GM12878 (cell line): ENCODE measurements at regions not wholly inside any gene's neighbourhood (a gene's known extent, or its start where the extent isn't known, plus 50 kb on each side); places are given as distances from the start of the nearest gene placed in this dataset.

ENCODE experiments used
- DPF2 ChIP-seq: fragments of 450-650 bp; IDR thresholded peaks from 2 replicates; pipeline ENCODE4 v1.6.1; 2017; ENCODE audit warnings: mild to moderate bottlenecking
- FOXM1 ChIP-seq: IDR thresholded peaks from 2 replicates; pipeline ENCODE4 v1.6.1; 2012; ENCODE audit warnings: low read depth, mild to moderate bottlenecking, inconsistent platforms, low read length, moderate library complexity
- POLR2A ChIP-seq: IDR thresholded peaks from 2 replicates; pipeline ENCODE4 v1.6.1; 2011; ENCODE audit warnings: low read depth, mild to moderate bottlenecking, low read length
- RAD21 ChIP-seq: IDR thresholded peaks from 2 replicates; pipeline ENCODE4 v1.6.1; 2011; ENCODE audit warnings: mild to moderate bottlenecking, low read depth, low read length, moderate library complexity; ENCODE audit not compliant: insufficient read depth
- SIN3A ChIP-seq: IDR thresholded peaks from 2 replicates; pipeline ENCODE4 v1.6.1; 2012; ENCODE audit warnings: low read depth, low read length, improper control_type of control experiment
- TF ChIP-seq, protein P1 (sequence below), 3 experiments: IDR thresholded peaks in 2 of 3; conservative IDR thresholded peaks in 1 of 3; 2 replicates each; pipeline ENCODE4 v1.5.1; 2011; ENCODE audit warnings: low read depth in 3 of 3, low read length in 3 of 3, mild to moderate bottlenecking in 3 of 3, control low read depth in 2 of 3, moderate library complexity in 2 of 3, inconsistent platforms in 1 of 3, mixed read lengths in 1 of 3; ENCODE audit not compliant: control insufficient read depth in 2 of 3, insufficient read depth in 1 of 3; ENCODE audit errors: extremely low read depth in 1 of 3
- TF ChIP-seq, protein P2 (sequence below): fragments of 450-650 bp; IDR thresholded peaks from 2 replicates; pipeline ENCODE4 v1.6.1; 2017; ENCODE audit warnings: antibody characterized with exemption, mild to moderate bottlenecking, moderate library complexity

DNA sequence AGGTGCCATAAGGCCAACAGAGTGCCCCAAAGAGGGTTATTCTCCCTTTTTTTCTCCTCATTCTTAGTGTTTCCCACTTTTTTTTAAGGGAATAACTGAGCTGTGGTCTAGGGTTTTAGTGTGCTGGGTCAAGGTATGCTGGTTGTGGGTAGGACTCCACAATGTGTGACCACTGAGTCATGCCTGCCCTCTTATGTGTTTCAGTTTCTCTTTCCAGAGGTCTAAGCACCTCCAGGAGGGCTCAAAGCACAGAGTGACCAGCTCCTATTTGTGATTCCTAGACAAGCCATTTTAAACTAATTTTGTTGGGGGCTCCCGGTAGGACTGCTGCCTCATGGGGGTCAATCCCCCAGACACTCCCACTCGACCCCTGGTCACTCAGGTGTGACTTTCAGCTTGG lies 80.5 kb upstream of the GC start:
- TF ChIP-seq, protein P1, sequence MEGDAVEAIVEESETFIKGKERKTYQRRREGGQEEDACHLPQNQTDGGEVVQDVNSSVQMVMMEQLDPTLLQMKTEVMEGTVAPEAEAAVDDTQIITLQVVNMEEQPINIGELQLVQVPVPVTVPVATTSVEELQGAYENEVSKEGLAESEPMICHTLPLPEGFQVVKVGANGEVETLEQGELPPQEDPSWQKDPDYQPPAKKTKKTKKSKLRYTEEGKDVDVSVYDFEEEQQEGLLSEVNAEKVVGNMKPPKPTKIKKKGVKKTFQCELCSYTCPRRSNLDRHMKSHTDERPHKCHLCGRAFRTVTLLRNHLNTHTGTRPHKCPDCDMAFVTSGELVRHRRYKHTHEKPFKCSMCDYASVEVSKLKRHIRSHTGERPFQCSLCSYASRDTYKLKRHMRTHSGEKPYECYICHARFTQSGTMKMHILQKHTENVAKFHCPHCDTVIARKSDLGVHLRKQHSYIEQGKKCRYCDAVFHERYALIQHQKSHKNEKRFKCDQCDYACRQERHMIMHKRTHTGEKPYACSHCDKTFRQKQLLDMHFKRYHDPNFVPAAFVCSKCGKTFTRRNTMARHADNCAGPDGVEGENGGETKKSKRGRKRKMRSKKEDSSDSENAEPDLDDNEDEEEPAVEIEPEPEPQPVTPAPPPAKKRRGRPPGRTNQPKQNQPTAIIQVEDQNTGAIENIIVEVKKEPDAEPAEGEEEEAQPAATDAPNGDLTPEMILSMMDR (IDR thresholded peaks at IDR 0.05 in 2 of 3, conservative IDR thresholded peaks at IDR 0.05 in 1 of 3; ENCODE audit: control insufficient read depth in 2 of 3, extremely low read depth in 1 of 3, insufficient read depth in 1 of 3, low read depth in 3 of 3, low read length in 3 of 3): no peak
- TF ChIP-seq DPF2 (no peak), RAD21 (no peak), SIN3A (no peak), POLR2A (no peak), FOXM1 (no peak)
- TF ChIP-seq, protein P2, sequence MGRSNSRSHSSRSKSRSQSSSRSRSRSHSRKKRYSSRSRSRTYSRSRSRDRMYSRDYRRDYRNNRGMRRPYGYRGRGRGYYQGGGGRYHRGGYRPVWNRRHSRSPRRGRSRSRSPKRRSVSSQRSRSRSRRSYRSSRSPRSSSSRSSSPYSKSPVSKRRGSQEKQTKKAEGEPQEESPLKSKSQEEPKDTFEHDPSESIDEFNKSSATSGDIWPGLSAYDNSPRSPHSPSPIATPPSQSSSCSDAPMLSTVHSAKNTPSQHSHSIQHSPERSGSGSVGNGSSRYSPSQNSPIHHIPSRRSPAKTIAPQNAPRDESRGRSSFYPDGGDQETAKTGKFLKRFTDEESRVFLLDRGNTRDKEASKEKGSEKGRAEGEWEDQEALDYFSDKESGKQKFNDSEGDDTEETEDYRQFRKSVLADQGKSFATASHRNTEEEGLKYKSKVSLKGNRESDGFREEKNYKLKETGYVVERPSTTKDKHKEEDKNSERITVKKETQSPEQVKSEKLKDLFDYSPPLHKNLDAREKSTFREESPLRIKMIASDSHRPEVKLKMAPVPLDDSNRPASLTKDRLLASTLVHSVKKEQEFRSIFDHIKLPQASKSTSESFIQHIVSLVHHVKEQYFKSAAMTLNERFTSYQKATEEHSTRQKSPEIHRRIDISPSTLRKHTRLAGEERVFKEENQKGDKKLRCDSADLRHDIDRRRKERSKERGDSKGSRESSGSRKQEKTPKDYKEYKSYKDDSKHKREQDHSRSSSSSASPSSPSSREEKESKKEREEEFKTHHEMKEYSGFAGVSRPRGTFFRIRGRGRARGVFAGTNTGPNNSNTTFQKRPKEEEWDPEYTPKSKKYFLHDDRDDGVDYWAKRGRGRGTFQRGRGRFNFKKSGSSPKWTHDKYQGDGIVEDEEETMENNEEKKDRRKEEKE: no peak
